Right lung (tissue), 2 donors: ENCODE measurements at regions not wholly inside any gene's neighbourhood (a gene's known extent, or its start where the extent isn't known, plus 50 kb on each side); places are given as distances from the start of the nearest gene placed in this dataset.
"Not testable (repeated sequence)": the region's sequence is repeated elsewhere in the genome, so short reads cannot be mapped to it uniquely, and the experiment has no call there.

Experiments used
- DNase-seq, 2 donors: peaks; one replicate each; pipeline ENCODE4 v3.0.0-alpha.2; 2013

GRCh38 chr4:84286048-84286447 is 213.0 kb downstream of the NKX6-1 start:
- DNase-seq, result no peak

- no peak for DNase-seq
Observed at GRCh38 chr4:84279678-84280077, 219.4 kb downstream of the NKX6-1 start.

GRCh38 chr4:84277923-84278322 is 221.2 kb downstream of the NKX6-1 start:
- DNase-seq, result no peak

GRCh38 chr4:84276752-84277151 is 222.3 kb downstream of the NKX6-1 start:
- DNase-seq, result no peak

GRCh38 chr4:84269536-84270044 is 229.5 kb downstream of the NKX6-1 start:
- no peak for DNase-seq

- no peak for DNase-seq
Observed at GRCh38 chr4:84264652-84265051, 234.4 kb downstream of the NKX6-1 start.

GRCh38 chr4:84263415-84263814 is 235.7 kb downstream of the NKX6-1 start:
- DNase-seq, result no peak

- DNase-seq, result no peak
Observed at GRCh38 chr4:84260495-84260894, 238.6 kb downstream of the NKX6-1 start.

- no peak for DNase-seq
Observed at GRCh38 chr4:84258905-84259830, 239.9 kb downstream of the NKX6-1 start.

GRCh38 chr4:84254537-84254936 is 244.6 kb downstream of the NKX6-1 start:
- DNase-seq, result no peak

- no peak for DNase-seq
Observed at GRCh38 chr4:84249521-84249920, 249.6 kb downstream of the NKX6-1 start.

GRCh38 chr4:84245042-84245441 is 254.1 kb downstream of the NKX6-1 start:
- DNase-seq, result not testable (repeated sequence)

GRCh38 chr4:84244346-84244801 is 254.7 kb downstream of the NKX6-1 start:
- DNase-seq, result not testable (repeated sequence)

GRCh38 chr4:84243685-84244084 is 255.4 kb downstream of the NKX6-1 start:
- DNase-seq, result no peak

- DNase-seq, result no peak
Observed at GRCh38 chr4:84239278-84239845, 259.7 kb downstream of the NKX6-1 start.

- no peak for DNase-seq
Observed at GRCh38 chr4:84238247-84239090, 260.6 kb downstream of the NKX6-1 start.

GRCh38 chr4:84237008-84237407 is 262.1 kb downstream of the NKX6-1 start:
- no peak for DNase-seq

GRCh38 chr4:84235126-84235944 is 263.8 kb downstream of the NKX6-1 start:
- DNase-seq, result no peak

GRCh38 chr4:84232309-84233095 is 266.6 kb downstream of the NKX6-1 start:
- DNase-seq, result peak; percentile 78 to 83

- no peak for DNase-seq
Observed at GRCh38 chr4:84231539-84232055, 267.5 kb downstream of the NKX6-1 start.
